ENCODE measurements at regions not wholly inside any gene's neighbourhood (a gene's known extent, or its start where the extent isn't known, plus 50 kb on each side); places are given as distances from the start of the nearest gene placed in this dataset.

DNA sequence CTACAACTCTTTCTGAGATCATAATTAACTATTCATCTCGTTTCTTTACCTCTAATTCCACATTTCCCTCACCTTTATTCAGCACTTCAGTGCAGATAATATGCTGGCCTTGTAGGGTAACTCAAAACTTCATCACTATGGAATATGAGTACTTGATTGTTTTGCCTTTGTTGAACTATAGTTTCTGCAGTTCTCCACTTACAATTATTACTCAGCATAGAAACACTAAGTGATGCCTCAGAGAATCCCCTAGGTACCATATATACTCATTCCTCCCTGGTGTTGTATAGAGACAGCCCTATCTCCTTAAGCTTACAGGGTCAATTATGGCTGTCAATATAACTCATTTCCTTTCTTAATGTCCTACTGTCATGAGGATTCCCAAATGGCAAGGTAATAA lies 380.6 kb upstream of the RBMS3 start:
- no peaks in the 10 kb centered on the region for H3K36me3 ChIP-seq (ENCODE audit: insufficient read depth, low read length)
- H3K4me1 ChIP-seq (ENCODE audit: insufficient read depth, low read length, severe bottlenecking): no peaks in the 10 kb centered on the region
- no peaks in the 10 kb centered on the region for H4K20me1 ChIP-seq (ENCODE audit: insufficient read depth, low read length)
- H3K9me3 ChIP-seq (ENCODE audit: low read length): no peaks in the 10 kb centered on the region
- H3K4me2 ChIP-seq (ENCODE audit: low read length): no peak overlapping the region
- H2AFZ ChIP-seq (ENCODE audit: low read length): no peak overlapping the region
- no peaks in the 10 kb centered on the region for H3K27me3 ChIP-seq (ENCODE audit: insufficient read depth, low read length)
- no peaks in the 10 kb centered on the region for H3F3A ChIP-seq (ENCODE audit: insufficient read depth, low read length)
- H3K9ac ChIP-seq (ENCODE audit: low read length): no peak overlapping the region
- no peaks in the 10 kb centered on the region for H3K9me2 ChIP-seq (ENCODE audit: low read depth, low read length)
- no peak overlapping the region for H3K27ac ChIP-seq (ENCODE audit: low read depth, low read length, poor library complexity, severe bottlenecking)
- no peaks in the 10 kb centered on the region for H3K79me2 ChIP-seq (ENCODE audit: insufficient read depth, low read length)
- no peak overlapping the region for H3K4me3 ChIP-seq (ENCODE audit: low read depth, low read length, poor library complexity, severe bottlenecking)
- no peak for TF ChIP-seq CTCF (IDR thresholded peaks at IDR 0.05; ENCODE audit: low read length)

DNA sequence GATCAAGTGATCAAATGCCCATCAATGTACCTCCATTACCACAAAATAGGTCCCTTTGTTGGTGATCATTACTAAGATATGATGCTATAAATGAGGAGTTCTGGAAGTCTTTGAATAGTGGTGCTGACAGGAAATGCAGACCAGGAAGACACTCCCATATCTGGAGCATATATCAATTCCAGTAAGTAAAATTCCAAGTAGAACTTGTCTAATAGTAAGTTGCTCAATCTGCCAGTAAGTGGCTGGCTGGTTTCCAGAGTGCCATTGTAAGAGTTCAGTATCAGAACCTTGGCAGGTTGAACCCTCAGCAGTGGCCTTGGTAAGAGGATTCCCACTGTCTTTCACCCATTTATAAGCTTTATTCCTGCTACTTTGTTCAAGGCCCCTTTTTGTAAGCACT lies 379.9 kb upstream of the RBMS3 start:
- Histone ChIP-seq H2AFZ (ENCODE audit: low read length) (no peak overlapping the region), H3K27me3 (ENCODE audit: insufficient read depth, low read length) (no peaks in the 10 kb centered on the region), H3K9me3 (ENCODE audit: low read length) (no peaks in the 10 kb centered on the region), H3K9me2 (ENCODE audit: low read depth, low read length) (no peaks in the 10 kb centered on the region), H4K20me1 (ENCODE audit: insufficient read depth, low read length) (no peaks in the 10 kb centered on the region), H3K4me2 (ENCODE audit: low read length) (no peak overlapping the region), H3F3A (ENCODE audit: insufficient read depth, low read length) (no peaks in the 10 kb centered on the region), H3K79me2 (ENCODE audit: insufficient read depth, low read length) (no peaks in the 10 kb centered on the region), H3K9ac (ENCODE audit: low read length) (no peak overlapping the region), H3K4me1 (ENCODE audit: insufficient read depth, low read length, severe bottlenecking) (no peaks in the 10 kb centered on the region), H3K27ac (ENCODE audit: low read depth, low read length, poor library complexity, severe bottlenecking) (no peak overlapping the region), H3K36me3 (ENCODE audit: insufficient read depth, low read length) (no peaks in the 10 kb centered on the region), H3K4me3 (ENCODE audit: low read depth, low read length, poor library complexity, severe bottlenecking) (no peak overlapping the region)
- TF ChIP-seq EZH2 (IDR thresholded peaks at IDR 0.05; ENCODE audit: borderline replicate concordance, low read length): no peak

DNA sequence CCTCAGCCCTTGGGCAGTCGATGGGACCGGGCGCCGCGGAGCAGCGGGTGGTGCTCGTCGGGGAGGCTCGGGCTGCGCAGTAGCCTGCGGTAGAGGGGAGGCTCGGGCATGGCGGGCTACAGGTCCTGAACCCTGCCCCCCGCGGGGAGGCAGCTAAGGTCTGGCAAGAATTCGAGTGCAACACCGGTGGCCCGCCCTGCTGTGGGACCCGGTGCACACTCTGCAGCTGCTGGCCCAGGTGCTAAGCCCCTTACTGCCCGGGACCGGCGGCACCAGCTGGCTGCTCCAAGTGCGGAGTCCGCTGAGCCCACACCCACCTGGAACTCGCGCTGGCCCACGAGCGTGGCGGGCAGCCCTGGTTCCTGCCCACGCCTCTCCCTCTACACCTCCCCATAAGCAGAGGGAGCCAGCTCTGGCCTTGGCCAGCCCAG lies 377.7 kb upstream of the RBMS3 start:
- H4K20me1 ChIP-seq (ENCODE audit: insufficient read depth, low read length): no peaks in the 10 kb centered on the region
- H3K27ac ChIP-seq (ENCODE audit: low read depth, low read length, poor library complexity, severe bottlenecking): no peak overlapping the region
- no peak overlapping the region for H3K9ac ChIP-seq (ENCODE audit: low read length)
- H3K36me3 ChIP-seq (ENCODE audit: insufficient read depth, low read length): no peaks in the 10 kb centered on the region
- H3K9me2 ChIP-seq (ENCODE audit: low read depth, low read length): no peaks in the 10 kb centered on the region
- H3K79me2 ChIP-seq (ENCODE audit: insufficient read depth, low read length): no peaks in the 10 kb centered on the region
- H2AFZ ChIP-seq (ENCODE audit: low read length): no peak overlapping the region
- no peaks in the 10 kb centered on the region for H3K27me3 ChIP-seq (ENCODE audit: insufficient read depth, low read length)
- TF ChIP-seq CTCF (IDR thresholded peaks at IDR 0.05; ENCODE audit: low read length) (no peak), EZH2 (IDR thresholded peaks at IDR 0.05; ENCODE audit: borderline replicate concordance, low read length) (no peak)
- H3F3A ChIP-seq (ENCODE audit: insufficient read depth, low read length): no peaks in the 10 kb centered on the region
- no peak overlapping the region for H3K4me3 ChIP-seq (ENCODE audit: low read depth, low read length, poor library complexity, severe bottlenecking)
- H3K4me1 ChIP-seq (ENCODE audit: insufficient read depth, low read length, severe bottlenecking): peaks cover 10% of the 10 kb centered on the region
- H3K9me3 ChIP-seq (ENCODE audit: low read length): no peaks in the 10 kb centered on the region
- H3K4me2 ChIP-seq (ENCODE audit: low read length): no peak overlapping the region

DNA sequence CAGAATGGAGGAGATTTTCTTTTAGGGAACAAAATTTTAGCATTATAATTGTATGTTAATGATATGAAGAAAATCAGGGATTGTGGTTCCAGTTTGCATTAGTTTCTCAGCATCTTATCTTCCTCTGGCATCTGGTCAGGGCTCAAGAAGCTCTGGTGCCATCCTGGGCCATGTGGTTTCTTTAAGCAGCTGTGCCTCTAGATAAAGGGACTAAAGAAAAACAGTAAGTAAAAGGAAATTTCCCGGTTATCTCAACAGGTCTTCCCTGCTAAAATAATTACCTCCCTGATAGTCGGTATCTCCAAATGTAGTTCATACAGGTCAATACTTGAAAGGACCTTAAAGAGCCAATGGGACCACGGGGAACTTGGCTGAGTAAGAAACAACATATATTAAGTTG lies 375.1 kb upstream of the RBMS3 start:
- H3K4me1 ChIP-seq (ENCODE audit: insufficient read depth, low read length, severe bottlenecking): peaks cover 10% of the 10 kb centered on the region
- H3K9me2 ChIP-seq (ENCODE audit: low read depth, low read length): no peaks in the 10 kb centered on the region
- H3F3A ChIP-seq (ENCODE audit: insufficient read depth, low read length): no peaks in the 10 kb centered on the region
- no peaks in the 10 kb centered on the region for H3K79me2 ChIP-seq (ENCODE audit: insufficient read depth, low read length)
- no peaks in the 10 kb centered on the region for H3K9me3 ChIP-seq (ENCODE audit: low read length)
- H3K27me3 ChIP-seq (ENCODE audit: insufficient read depth, low read length): no peaks in the 10 kb centered on the region
- H3K9ac ChIP-seq (ENCODE audit: low read length): no peak overlapping the region
- H3K4me3 ChIP-seq (ENCODE audit: low read depth, low read length, poor library complexity, severe bottlenecking): no peak overlapping the region
- no peak for TF ChIP-seq EZH2 (IDR thresholded peaks at IDR 0.05; ENCODE audit: borderline replicate concordance, low read length)
- TF ChIP-seq CTCF (IDR thresholded peaks at IDR 0.05; ENCODE audit: low read length): no peak
- H3K27ac ChIP-seq (ENCODE audit: low read depth, low read length, poor library complexity, severe bottlenecking): no peak overlapping the region
- no peaks in the 10 kb centered on the region for H3K36me3 ChIP-seq (ENCODE audit: insufficient read depth, low read length)
- H2AFZ ChIP-seq (ENCODE audit: low read length): no peak overlapping the region
- no peak overlapping the region for H3K4me2 ChIP-seq (ENCODE audit: low read length)
- no peaks in the 10 kb centered on the region for H4K20me1 ChIP-seq (ENCODE audit: insufficient read depth, low read length)
